ENCODE measurements at regions not wholly inside any gene's neighbourhood (a gene's known extent, or its start where the extent isn't known, plus 50 kb on each side); places are given as distances from the start of the nearest gene placed in this dataset.
"Not testable (repeated sequence)": the region's sequence is repeated elsewhere in the genome, so short reads cannot be mapped to it uniquely, and the experiment has no call there.

DNA sequence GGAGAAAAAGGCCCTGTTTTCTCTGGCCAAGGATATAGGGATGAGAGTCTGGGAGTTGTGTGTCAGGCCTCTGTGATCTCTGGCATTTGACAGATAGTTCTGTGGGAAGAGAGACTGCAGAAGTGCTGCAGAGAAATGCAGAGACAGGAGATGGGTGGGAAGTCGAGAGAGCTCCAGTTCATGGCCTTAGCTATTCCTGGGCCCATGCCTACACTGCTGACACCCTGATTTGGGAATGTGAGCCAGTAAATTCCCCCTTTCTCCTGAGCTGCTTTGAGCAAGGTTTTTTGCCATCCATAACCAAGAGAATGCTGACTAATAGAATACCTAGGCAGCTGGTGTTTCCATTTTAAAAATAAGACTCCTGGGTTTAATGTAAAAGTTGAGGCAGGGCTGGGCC lies 59.3 kb downstream of the EBLN2 start:
- DNase-seq, result no peak

DNA sequence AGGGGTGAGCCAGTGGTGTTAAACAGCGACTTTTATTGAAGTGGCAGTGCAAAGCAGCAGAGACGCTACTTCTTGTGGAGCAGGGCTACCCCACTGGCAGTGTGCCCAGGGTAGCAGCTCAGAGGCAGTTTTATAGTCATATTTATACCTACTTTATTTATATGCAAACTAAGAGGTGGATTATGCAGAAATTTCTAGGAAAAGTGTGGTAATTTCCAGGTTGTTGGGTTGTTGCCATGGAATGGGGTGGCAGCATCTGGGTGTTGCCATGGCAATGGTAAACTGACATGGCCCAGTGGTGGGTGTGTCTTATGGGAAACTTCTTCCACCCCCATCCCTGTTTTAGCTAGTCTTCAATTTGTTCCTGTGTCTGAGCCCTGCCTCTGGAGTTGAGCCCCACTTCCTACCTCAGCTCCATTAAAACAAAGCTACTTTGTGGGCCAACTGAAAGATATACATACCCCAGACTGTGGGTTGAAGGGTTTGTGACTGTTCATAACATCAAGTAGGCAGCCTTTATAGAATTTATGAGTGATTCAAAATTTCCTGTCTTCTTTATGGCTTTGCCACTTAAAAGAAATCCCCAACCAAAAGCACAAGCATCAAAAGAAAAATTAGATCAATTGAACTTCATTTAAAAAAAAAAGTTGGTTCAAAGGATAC lies 60.3 kb downstream of the EBLN2 start:
- no peak for DNase-seq

DNA sequence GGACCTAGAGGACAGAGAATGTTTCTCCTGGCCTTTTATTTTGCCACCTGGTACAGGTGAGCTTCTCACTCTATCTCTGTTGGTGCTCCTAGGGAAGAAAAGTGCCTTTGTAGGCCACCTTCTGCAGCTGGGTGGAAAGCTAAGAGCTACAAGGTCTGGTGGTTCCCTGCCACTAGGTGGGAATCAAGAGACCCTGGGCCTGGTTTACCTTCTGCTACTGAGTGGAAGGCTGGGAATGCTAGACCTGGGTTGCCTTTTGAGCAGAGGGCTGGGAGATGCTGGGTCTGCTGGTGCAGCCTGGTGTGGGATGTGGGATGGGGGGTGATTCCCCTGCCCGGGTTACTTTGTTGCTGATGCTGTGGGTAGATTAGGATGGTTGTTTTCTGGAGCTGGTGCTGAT lies 72.6 kb downstream of the EBLN2 start:
- DNase-seq, result no peak

DNA sequence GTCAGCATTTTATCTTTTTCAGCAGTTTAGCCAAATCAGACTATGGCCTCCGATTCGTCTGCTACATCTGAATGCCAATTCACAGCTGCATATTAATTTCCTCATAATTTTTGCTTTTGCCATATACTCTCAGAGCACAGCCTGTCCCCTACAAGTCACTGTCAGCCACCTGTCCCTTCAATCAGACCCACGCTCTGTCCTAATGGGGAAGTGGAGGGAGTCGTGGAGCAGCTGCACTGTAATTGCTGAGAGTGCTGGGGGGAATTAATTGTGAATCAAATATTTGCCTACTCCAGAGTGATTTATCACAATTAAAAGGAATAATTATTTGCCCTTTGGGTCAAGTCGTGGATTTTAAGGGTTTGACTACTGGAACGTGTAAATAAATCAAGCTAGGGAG lies 75.5 kb downstream of the EBLN2 start:
- DNase-seq, result no peak

DNA sequence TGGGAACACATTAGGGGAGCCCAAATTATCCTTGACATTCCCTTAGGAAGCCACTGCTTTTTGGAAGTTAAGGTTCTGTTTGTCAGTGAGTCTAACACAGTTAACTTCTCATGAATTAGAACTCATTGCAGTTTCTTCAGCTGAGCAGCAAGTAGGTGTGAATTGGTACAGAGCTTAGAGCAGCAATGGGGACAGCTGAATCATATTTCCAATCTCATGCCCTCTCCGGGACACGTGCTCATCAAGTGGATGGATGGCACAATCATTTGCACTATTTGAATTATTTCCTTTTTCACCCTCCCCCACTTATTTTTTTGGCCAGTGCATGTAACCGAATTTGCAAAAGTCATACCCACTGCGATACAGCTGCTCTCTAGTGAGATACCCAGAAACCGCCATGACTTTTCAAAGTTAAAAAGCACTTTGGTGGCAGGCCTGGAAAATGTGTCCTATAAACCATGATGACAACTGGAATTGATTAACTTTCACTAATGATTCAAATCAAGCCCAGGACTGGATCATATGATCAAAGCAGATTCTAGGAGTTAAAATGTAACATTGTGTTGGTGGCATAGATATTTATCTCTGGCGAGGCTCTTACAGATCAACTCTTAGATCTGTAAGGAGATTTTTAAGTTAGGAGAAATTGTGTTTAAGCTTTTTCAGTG lies 76.4 kb downstream of the EBLN2 start:
- no peak for DNase-seq

DNA sequence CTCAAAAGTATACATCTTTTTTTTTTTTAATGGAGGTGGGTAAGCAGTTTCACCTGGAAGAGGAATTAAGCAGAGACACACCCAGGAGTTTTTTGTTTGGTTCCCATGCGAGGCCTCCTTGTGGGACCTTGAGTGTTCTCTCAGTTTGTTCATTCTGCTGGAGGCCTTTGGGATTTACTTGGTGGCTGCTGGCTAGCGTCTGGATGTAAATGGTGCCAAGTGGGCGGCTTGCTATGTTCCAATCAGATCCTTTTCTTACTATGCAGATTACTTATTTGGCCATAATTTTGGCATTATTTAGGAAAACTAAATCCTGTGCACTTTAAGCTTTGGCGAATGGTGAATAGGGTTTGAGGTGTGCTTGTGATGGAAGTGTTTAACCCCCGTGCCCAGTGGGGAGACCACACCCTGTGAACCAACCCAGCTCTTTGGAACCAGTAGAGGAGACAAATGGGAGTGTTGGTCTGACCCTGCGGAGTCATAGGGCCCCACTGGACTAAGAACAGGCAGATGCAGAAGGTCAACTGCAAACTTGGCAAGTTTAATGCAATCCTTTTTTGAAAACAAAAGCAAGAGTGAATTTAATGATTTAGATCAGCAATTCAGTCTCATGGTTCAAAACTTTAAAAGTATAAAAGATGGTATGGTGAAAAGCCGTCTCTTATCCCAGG lies 79.4 kb downstream of the EBLN2 start:
- DNase-seq, result no peak

DNA sequence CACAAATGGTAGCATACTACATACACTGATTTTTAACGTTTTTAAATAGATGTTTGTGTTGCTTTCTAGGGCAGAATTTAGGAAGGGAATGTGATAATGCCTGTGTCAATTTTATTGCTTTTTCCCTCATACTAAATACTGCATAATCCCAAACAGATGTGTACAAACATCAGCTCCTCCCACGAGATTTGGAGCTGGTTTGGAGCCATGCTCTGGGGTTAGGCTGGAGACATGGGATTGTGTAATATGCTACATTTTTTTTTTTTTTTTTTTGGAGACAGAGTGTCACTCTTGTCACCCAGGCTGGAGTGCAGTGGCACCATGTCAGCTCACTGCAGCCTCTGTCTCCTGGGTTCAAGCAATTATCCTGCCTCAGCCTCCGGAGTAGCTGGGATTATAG lies 80.1 kb downstream of the EBLN2 start:
- no peak for DNase-seq

DNA sequence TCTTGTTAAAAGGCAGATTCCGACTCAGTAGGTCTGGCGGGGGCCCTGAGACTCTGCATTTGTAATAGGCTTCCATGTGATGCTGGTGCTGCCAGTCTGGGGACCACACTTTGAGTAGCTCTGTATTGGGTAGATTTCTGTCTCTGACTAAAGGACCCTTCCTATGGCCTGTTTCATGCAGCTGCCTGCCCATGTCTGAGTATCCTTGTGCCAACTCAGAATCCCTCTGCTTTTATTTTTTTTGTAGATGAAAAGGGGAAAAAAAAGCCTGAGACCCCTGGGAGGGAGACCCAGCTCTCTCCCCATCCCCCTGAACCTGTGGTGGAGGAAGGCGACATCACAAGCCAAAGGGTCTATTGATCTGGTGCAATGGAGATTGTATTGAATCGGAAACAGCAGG lies 81.9 kb downstream of the EBLN2 start:
- no peak for DNase-seq

DNA sequence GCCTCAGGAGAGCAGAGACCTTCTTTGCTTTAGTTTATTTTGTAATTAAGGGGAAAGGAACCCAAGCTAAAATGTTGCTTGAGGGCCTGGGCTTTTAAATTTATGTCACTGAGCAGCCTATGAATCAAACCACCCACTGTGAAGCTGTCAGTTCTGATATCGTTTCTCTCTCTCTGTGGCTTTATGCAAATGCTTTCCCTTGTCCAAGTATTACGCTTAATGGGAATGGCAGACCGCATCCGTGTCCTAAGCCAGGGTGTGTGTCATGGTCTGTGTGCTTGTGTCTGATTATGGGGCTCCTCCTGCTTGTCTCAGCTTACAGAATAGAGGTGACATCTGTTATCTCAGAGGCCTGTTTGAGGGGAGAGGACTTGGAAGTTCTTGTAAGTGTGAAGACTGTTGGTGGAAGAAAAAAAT lies 82.4 kb downstream of the EBLN2 start:
- no peak for DNase-seq

DNA sequence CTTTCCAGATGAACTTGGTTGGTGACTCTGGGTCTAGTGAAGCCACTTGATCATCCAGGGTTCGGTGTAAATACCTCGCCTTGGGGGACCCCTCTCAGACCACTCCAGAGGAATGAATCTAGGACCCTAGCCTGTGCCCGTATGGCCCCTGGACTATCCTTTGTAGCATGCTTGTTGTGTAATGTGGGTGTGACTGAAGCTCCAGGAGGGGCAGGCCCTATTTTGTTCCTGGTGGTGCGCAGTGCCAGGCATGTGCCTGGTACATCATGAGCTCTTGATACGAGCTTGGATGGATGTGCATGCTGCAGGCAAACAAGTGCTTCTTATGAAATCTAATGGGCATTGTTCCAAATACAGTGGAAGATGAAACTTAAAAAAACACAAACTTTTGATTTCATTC lies 82.8 kb downstream of the EBLN2 start:
- DNase-seq, result no peak

DNA sequence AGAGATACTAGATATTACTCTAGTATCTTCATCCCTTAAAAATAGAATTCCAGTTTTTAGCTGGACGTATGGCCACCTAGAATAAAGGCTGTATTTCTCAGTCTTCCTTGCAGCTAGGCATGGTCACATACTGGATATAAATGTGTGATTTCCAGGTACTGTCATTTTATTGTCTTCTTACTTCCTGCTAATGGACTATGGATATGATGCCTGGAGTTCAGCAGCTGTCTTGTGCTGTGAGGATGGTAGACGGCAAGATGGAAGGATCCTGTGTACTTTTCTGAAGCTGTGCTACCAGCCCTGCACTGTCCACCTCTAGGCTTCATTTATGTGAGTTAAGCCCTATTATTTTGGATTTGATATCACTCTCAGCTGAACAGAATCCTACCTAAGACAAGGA lies 83.4 kb downstream of the EBLN2 start:
- DNase-seq, result no peak

DNA sequence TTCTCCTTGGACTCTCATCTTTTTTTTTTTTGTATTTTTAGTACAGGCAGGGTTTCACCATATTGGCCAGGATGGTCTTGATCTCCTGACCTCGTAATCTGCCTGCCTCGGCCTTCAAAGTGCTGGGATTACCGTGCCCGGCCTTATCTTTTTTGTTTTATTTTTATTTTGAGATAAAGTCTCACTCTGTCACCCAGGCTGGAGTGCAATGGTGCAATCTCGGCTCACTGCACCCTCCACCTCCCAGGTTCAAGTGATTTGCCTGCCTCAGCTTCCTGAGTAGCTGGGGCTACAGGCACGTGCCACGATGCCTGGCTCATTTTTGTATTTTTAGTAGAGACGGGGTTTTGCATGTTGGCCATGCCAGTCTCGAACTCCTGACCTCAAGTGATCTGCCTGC lies 86.0 kb downstream of the EBLN2 start:
- DNase-seq, result not testable (repeated sequence)

DNA sequence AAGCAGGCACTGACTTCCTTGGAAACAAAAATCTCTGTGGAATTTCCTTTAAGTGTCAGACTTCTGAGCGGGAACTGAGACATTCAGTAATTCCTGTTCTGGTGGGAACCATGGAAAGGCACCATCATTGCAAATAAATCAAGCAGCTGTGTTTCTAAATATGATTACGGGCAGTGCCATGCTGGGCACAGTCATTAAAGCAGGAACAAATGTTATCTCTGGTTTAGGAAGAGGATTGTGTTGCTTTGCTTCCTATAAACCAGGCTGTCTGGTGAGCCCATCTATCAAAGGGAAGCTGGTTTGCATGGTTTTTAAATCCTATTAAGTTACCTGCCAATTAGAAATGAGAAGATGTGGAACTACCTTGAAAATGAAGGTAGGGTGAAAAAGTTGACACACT lies 86.7 kb downstream of the EBLN2 start:
- DNase-seq, result no peak

DNA sequence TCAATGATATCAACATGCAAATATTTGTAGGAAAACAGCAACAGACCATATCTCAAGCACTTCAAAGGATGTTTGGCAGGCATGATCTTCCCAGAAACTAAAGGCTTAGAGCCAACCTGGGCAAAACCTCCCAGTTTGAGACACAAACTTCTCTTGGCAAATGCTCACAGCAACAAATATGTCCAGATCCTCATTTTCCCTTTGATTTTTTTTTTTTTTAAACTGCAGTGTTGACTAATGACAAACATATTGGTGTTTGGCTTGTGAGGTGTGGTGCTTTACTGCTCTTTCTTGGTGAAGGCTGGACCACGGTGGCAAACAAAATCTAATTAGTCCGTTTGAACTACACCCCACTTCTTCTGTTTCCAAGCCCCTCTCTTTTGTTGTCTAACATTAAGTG lies 87.2 kb downstream of the EBLN2 start:
- DNase-seq, result no peak

DNA sequence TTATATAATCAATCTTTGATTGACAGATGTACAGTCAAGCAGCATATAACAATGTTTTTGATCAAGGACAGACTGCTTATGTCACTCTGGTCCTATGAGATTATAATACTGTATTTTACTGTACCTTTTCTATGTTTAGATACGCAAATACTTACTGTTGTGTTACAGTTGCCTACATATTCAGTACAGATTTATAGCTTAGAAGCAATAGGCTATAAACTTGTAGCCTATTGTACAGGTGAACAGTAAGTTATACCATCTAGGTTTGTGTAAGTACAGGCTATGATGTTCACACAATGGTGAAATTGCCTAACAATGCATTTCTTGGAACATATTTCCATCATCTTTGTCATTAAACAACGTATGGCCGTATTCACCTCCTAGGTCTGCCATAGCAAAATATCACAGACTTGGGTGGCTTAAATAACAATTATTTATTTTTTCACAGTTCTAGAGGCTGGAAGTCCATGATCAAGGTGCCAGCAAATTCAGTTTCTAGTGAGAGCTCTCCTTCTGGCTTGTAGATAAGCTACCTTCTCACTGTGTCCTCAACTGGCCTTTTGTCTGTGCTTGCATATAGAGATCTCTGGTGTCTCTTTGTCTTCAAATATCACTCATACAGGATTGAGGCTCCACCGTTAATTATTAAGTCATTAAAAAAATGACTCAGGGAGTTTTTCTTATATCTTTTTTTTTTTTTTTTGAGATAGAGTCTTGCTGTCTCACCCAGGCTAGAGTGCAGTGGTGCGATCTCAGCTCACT lies 89.1 kb downstream of the EBLN2 start:
- no peak for DNase-seq

DNA sequence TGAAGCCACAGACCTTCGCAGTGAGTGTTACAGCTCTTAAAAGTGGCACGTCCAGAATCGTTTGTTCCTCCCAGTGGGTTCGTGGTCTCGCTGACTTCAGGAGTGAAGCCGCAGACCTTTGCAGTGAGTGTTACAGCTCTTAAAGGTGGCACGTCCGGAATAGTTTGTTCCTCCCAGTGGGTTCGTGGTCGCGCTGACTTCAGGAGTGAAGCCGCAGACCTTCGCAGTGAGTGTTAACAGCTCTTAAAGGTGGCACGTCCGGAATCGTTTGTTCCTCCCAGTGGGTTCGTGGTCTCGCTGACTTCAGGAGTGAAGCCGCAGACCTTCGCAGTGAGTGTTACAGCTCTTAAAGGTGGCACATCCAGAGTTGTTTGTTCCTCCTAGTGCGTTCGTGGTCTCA lies 91.1 kb downstream of the EBLN2 start:
- DNase-seq, result not testable (repeated sequence)

DNA sequence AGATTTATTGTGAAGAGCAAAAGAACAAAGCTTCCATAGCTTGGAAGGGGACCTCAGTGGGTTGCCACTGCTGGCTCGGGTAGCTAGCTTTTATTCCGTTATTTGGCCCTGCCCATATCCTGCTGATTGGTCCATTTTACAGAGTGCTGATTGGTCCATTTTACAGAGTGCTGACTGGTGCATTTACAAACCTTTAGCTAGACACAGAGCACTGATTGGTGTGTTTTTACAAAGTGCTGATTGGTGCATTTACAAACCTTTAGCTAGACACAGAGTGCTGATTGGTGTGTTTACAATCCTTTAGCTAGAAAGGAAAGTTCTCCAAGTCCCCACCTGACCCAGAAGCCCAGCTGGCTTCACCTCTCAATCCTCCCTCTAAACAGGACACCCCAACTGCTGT lies 91.6 kb downstream of the EBLN2 start:
- not testable (repeated sequence) for DNase-seq

DNA sequence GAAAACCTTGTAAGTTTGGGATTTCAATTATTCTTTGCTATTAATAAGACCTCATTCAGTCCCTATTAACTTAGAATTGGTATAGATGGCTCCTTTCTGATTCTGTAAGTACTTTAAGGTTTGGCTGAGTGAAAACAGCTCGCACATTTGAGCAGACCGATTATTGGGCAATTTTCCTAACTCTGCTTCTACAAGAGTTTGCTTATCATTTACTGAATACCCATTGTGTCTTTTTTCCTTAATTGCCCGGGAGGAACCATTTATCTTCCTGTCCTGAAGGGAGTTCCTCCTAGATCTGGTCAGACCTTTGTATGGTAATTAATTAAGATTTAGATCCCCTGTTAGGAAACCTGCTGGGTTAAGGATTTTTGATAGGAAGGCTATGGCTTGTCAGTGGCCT lies 92.8 kb downstream of the EBLN2 start:
- not testable (repeated sequence) for DNase-seq

DNA sequence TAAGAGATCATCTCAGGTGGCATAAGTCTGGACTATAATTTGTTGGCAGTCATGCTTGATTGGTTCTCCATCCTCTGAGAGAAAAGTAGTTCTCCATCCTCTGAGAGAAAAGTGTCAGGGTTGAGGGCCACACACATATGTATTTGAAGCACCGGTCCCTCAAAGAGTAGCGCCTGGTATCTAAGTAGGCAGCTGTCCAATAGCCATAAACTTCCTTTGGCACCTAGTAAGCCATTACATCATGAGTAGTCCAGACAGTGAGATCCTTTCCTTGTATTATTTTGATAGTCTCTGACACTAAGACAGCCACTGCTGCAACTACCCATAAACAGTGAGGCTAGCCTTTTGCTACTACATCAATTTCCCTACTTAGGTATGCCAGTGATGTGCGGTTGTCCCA lies 94.0 kb downstream of the EBLN2 start:
- not testable (repeated sequence) for DNase-seq

DNA sequence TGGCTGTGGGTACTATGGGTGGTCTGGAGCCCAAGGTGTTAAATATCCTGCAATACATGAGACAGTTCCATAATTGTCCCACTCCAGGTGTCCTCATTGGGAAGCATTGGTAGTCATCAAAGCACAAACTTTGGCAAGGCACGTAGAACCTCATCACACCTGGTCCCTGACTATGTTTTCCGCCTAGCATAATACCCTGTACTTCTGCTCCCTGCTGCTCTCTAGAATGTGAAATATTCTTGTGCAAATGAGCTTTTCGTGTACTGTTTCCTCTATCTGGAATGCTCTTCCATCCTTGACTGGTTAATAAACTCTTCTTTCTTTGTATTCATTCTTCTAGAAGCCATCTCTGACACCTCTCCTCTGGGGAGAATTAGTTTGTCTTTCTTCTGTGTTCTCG lies 103.2 kb downstream of the EBLN2 start:
- DNase-seq, result no peak

DNA sequence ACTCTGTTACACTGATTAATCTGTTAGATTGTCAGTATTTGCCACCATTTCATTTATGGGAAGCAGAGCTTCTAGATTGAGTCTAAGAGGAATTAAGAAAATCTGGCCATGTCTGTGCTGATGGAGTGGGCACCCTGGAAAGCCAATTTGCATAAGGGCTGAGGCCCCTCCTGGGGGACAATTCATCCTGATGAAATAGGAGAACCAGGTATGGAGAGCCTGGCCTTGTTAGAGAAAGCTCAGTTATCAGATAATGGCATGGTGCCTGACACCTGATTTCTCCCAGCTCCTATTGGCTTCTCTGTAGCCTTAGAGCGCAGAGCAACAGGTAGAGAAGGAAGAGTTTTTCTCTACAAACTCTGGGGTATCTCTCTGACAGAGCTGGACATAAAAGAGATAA lies 114.2 kb downstream of the EBLN2 start:
- DNase-seq, result no peak

DNA sequence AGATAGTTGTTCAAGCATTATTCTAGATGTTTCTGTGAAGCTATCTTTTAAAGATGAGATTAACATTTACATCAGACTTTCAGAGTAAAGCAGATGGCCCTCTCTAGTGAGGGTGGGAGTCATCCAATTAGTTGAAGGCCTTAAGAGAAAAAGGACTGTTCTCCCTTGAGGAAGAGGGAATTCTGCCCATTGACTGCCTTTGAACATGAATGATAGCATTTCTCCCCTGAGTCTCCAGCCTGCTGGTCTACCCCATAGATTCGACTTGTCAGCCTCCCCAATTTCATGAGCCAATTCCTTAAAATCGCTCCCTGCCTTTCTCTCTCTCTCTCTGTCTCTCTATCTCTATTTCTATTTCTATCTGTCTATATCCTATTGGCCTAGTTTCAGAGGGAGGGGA lies 115.5 kb downstream of the EBLN2 start:
- no peak for DNase-seq

DNA sequence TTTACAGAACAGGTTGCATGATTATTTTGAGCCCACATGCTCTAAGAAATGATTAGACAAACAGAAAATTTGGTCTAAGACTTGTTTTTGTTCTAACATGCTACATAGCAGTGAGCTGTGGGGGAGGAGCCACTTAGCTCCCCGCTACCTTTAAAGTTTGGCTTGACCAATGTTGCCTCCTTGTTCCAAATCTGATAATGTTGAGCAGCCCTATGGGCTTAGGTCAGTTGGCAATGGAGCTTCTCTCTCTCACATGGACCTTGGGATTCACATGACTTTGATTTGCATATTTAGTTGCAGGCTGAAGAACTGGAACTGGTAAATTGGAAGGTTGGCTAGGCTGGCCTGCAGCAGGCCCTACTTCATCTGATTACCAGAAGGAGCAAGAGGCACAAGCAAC lies 116.4 kb downstream of the EBLN2 start:
- no peak for DNase-seq

DNA sequence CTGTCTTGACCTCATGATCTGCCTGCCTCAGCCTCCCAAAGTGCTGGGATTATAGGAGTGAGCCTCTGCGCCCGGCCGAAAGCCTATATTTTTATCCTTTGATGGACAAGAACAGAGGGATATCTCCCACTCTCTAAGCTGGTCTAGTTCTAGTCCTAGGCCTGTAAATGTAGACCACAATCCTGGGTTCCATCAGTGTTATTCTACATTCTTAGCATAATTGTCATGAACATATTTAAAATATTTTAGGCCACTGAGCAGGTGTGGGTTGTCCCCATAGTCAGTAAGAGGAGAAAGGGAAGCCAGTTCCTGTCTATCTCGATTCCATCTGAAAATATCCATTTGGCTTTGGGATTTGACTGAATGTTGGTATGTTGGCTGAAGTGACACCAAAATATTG lies 118.1 kb downstream of the EBLN2 start:
- no peak for DNase-seq
